SU-DHL-6 (cell line): ENCODE measurements at regions not wholly inside any gene's neighbourhood (a gene's known extent, or its start where the extent isn't known, plus 50 kb on each side); places are given as distances from the start of the nearest gene placed in this dataset.

ENCODE experiments used
- EZH2phosphoT487 ChIP-seq: fragments of 200-600 bp; sonication (generic), shearing (Covaris generic); conservative IDR thresholded peaks from 2 replicates; pipeline ENCODE4 v1.6.1; 2018; ENCODE audit warnings: mild to moderate bottlenecking, antibody characterized with exemption, low read length, moderate library complexity, mixed read lengths
- TF ChIP-seq, protein P1 (sequence below): fragments of 200-600 bp; sonication (generic); IDR thresholded peaks from one replicate; pipeline ENCODE4 v1.5.1; 2017; ENCODE audit warnings: antibody characterized with exemption, mild to moderate bottlenecking, low read length, moderate library complexity; ENCODE audit not compliant: insufficient read depth, poor library complexity, severe bottlenecking

DNA sequence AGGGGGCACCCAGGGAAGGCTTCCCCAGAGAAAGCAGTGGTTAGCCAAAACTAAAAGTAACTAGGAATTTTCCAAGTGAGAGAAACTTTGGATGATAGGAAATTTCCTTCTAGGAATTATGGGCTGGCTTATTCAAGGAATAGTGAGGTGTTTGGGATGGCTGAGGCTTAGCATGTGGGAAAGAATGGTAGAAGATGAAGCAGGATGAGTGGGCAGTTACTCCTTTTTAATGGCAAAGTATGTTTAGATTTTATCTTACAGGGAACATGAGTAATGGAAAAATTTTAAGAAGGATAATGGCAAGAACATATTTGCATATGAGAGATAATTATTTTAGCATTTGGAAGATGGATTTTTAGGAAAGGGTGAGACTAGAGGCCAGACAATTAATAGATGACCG, 197.6 kb downstream of the SLC38A4 start:
- TF ChIP-seq, protein P1, sequence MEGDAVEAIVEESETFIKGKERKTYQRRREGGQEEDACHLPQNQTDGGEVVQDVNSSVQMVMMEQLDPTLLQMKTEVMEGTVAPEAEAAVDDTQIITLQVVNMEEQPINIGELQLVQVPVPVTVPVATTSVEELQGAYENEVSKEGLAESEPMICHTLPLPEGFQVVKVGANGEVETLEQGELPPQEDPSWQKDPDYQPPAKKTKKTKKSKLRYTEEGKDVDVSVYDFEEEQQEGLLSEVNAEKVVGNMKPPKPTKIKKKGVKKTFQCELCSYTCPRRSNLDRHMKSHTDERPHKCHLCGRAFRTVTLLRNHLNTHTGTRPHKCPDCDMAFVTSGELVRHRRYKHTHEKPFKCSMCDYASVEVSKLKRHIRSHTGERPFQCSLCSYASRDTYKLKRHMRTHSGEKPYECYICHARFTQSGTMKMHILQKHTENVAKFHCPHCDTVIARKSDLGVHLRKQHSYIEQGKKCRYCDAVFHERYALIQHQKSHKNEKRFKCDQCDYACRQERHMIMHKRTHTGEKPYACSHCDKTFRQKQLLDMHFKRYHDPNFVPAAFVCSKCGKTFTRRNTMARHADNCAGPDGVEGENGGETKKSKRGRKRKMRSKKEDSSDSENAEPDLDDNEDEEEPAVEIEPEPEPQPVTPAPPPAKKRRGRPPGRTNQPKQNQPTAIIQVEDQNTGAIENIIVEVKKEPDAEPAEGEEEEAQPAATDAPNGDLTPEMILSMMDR = no peak
- TF ChIP-seq EZH2phosphoT487 = no peak
